Erythroblast (primary cell): ENCODE measurements at regions not wholly inside any gene's neighbourhood (a gene's known extent, or its start where the extent isn't known, plus 50 kb on each side); places are given as distances from the start of the nearest gene placed in this dataset.

Experiments used
- DNase-seq, 2 experiments: peaks; one replicate each; lab custom pipeline; 2025; lab: John Stamatoyannopoulos, UW
- GATA1 ChIP-seq: IDR thresholded peaks from 2 replicates; pipeline ENCODE4 v1.6.1; 2011; ENCODE audit warnings: low read depth, mild to moderate bottlenecking, control low read depth, low read length, moderate library complexity
- POLR2A ChIP-seq: IDR thresholded peaks from 2 replicates; pipeline ENCODE4 v1.6.1; 2011; ENCODE audit warnings: mild to moderate bottlenecking, low read length

GRCh38 chr1:96290801-96291200 lies 430.8 kb upstream of the PTBP2 start:
- TF ChIP-seq POLR2A (no peak), GATA1 (no peak)
- no peak for DNase-seq

GRCh38 chr1:96291468-96291867 lies 430.1 kb upstream of the PTBP2 start:
- DNase-seq = no peak
- TF ChIP-seq POLR2A = no peak
- no peak for TF ChIP-seq GATA1

- DNase-seq = no peak
- TF ChIP-seq POLR2A = no peak
Measured at GRCh38 chr1:96292141-96292540, 429.4 kb upstream of the PTBP2 start.

GRCh38 chr1:96296991-96297390 lies 424.6 kb upstream of the PTBP2 start:
- no peak for DNase-seq
- TF ChIP-seq POLR2A (no peak), GATA1 (no peak)

GRCh38 chr1:96306809-96307560 lies 414.6 kb upstream of the PTBP2 start:
- DNase-seq = no peak
- TF ChIP-seq GATA1 = no peak
- TF ChIP-seq POLR2A = no peak

- no peak for DNase-seq
- TF ChIP-seq POLR2A (no peak), GATA1 (no peak)
Measured at GRCh38 chr1:96308314-96308713, 413.3 kb upstream of the PTBP2 start.

GRCh38 chr1:96309783-96310182 lies 411.8 kb upstream of the PTBP2 start:
- DNase-seq = no peak
- no peak for TF ChIP-seq GATA1
- TF ChIP-seq POLR2A = no peak

- no peak for TF ChIP-seq GATA1
- no peak for TF ChIP-seq POLR2A
- DNase-seq = no peak
Measured at GRCh38 chr1:96313216-96313615, 408.4 kb upstream of the PTBP2 start.

GRCh38 chr1:96329121-96329520 lies 392.5 kb upstream of the PTBP2 start:
- DNase-seq = no peak

GRCh38 chr1:96331596-96331995 lies 390.0 kb upstream of the PTBP2 start:
- no peak for DNase-seq
- no peak for TF ChIP-seq GATA1
- no peak for TF ChIP-seq POLR2A

More at GRCh38 chr1:96329121-96329520, 392.5 kb upstream of the PTBP2 start:
- TF ChIP-seq GATA1 (no peak), POLR2A (no peak)

- no peak for TF ChIP-seq GATA1
- TF ChIP-seq POLR2A = no peak
- DNase-seq = no peak
Measured at GRCh38 chr1:96333522-96334235, 387.9 kb upstream of the PTBP2 start.

- no peak for DNase-seq
- TF ChIP-seq POLR2A (no peak), GATA1 (no peak)
Measured at GRCh38 chr1:96334236-96334557, 387.4 kb upstream of the PTBP2 start.

GRCh38 chr1:96338622-96339021 lies 383.0 kb upstream of the PTBP2 start:
- TF ChIP-seq GATA1 (no peak), POLR2A (no peak)
- no peak for DNase-seq

GRCh38 chr1:96340686-96341085 lies 380.9 kb upstream of the PTBP2 start:
- no peak for TF ChIP-seq POLR2A
- no peak for TF ChIP-seq GATA1
- no peak for DNase-seq

GRCh38 chr1:96346719-96347118 lies 374.9 kb upstream of the PTBP2 start:
- DNase-seq = no peak
- no peak for TF ChIP-seq POLR2A
- no peak for TF ChIP-seq GATA1

- DNase-seq = no peak
- TF ChIP-seq GATA1 = no peak
- TF ChIP-seq POLR2A = no peak
Measured at GRCh38 chr1:96349896-96350295, 371.7 kb upstream of the PTBP2 start.
